Activated gamma-delta T cell treated with Interleukin-2 at 50 U/mL for 16 hours (primary cell): ENCODE measurements at regions not wholly inside any gene's neighbourhood (a gene's known extent, or its start where the extent isn't known, plus 50 kb on each side); places are given as distances from the start of the nearest gene placed in this dataset.

Experiments used
- DNase-seq: peaks from one replicate; pipeline ENCODE4 v3.0.0-alpha.2; 2020

DNA sequence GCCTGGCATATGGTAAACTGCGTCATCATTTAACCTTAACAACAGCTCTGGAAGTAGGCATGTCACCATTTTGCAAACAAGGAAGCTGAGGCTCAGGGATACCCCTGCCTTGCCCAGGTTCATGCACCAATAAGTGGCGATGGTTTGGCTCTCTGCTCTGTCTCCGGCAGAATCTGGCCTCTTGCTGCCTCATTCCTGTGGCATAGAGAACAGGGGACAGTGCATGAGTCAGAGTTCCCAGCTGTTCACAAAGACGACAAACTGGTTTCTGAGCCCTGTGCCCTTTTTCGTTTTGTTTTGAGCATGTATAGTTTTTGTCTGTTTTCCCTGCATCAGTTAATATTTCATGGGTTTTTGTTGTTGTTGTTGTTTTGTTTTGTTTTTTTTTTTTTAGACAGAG is 236.8 kb downstream of the OPA1 start:
- DNase-seq: no peak

DNA sequence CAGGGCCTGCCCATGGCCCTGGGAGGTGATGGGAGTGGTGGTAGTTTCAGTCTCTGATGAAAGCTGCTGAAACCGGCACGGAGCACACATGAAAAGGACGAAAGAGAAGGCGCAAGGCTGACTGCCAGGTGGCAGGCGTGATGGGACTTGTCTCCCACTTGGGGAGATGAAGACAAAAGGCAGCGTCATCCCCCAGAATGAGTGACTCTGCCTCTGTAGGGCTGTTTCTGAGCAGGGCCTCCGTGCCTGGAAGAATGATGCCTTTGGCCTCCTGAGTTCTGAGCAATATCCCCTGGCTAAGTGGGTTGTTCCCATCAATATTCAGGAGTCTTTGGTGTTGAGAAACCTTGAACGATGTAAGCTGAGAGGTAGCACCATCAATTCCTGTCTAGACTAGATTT is 237.8 kb downstream of the OPA1 start:
- DNase-seq: no peak

DNA sequence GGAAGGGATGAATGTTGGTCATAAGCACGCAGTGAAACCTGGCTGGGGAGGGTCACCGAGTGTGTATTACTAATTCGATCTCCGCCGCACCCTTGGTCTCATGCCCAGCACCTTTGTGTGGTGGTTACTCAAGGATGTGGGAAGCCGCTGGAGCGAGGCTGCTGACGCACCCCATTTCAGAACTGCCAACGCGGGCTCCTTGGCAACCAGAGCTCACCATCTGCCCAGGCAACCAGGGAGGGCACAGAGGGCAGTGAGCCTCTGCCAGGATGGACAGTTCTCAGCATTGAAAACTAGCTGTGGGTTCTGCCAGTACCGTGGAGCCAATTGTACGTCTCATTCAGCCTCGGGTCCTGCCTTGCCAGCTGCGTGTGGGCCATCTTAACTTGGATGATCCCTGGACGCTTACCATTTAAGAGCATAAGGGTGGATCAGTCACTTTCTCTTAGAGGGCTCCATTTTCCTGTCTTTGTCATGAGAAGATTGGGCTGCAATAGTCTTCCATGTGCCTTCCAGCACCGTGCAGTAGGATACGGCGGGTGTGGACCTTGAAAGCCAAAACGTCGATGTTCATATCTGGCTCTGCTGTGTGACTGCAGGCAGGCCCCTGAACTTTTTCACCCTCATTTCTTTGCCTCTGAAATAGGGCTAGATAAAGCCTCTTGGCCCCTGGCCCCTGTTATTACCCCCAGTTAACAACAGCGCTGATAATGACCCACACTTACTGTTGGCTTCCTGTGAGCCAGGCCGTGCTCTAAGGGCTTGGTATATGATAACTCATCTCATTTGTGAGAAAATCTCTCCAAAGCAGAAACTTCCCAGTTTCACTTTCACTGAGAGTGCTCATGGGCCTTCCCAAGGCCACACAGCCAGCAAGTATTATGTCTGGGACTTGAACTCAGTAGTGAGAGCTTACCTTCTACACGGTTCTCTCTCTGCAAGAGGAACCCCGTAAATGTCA is 238.8 kb downstream of the OPA1 start:
- no peak for DNase-seq

DNA sequence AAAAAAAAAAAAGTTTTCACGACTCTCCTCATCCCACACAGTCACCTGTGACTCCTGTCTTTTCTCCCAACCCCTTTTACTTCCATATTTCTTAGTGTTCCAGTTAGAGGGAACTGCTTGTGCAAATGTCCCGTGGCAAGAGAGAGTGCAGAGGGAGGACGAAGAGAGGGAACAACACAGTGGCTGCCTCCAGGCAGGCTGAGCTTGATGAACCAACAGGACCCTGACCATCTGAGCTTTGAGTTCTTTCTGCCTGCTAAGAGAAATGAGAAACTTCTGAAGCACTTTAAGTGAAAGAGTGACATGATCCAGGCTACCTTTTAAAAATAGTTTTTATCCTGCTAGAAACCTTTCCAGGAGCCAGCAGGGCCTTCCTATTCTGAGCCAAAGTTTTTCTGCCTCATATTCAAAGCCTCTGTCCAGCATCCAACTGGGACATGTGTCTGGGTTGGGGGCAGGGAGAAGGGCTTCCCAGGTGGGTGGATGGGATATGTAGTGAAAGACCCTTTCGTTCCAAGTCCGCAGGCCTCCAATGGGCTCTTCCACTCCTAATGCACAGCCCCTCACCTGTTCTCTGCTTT is 239.9 kb downstream of the OPA1 start:
- DNase-seq: no peak

DNA sequence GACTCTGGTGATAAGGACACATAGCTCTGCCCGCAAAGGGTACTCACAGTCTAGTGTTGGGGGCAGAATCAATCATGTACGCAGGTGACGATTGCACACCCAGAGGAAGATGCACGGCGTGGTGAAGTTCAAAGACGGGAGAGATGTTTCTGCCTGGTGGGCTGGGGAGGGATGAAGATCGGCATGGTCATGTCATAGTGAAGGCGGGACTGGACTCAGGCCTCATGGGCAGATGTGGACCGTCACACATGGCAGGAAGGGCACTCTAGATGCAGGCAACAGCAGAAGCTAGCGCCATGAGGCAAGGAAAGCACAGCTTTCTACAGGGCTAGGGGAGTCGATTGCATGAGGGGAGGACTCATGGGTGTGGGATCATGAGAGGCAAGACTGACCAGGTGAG is 240.6 kb downstream of the OPA1 start:
- DNase-seq: no peak

DNA sequence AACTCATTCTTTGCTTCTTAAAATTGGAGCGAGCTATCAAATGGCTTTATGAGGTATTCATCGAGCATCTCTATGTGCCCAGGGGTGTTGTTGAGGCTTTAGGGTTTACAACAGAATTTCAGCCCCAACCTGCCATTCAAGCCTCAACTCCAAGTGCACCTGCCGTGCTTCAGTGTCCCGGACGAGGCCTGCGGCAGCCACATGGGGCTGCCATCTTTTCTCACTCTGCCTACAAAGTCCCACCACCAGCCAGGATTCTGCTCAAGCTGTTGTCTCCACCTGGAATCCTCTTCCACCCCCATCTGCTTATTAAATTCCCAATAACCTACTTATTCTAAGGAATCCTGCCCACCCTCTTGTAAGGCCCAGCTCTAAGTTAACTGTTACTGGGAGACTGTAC is 242.4 kb downstream of the OPA1 start:
- no peak for DNase-seq

DNA sequence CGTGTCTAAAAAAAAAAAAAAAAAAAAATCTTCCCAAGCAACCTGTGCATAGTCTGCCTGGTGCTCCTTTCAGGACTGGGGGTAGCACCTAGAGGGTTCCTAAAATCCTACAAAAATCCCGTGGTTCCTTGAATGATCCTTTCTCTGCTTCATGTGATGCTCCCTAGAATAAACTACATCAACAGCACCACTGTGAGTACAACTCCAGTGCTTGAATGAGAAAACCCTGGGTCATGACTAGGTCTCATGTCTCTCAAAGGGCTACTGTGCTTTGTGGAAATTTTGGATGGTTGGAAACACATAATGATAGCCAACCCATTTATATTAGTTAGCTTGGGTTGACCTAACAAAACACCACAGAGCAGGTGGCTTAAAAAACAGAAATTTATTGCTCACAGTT is 243.5 kb downstream of the OPA1 start:
- no peak for DNase-seq

DNA sequence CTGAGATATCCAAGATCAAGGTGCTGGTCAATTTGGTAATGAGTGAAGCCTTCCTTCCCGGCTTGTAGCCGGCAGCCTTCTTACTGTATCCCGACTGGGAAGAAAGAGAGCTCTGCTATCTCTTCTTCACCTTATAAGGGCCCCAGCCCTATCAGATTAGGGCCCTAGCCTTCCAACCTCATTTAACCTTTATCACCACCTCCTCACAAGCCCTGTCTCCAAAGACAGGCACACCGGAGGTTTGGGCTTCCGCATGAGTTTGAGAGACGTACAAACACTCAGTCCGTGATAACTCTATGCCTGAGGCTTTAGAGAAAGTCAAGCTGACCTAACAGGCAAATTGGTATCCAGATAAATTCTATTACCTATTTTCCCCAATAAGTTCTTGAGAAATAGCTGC is 243.9 kb downstream of the OPA1 start:
- no peak for DNase-seq

DNA sequence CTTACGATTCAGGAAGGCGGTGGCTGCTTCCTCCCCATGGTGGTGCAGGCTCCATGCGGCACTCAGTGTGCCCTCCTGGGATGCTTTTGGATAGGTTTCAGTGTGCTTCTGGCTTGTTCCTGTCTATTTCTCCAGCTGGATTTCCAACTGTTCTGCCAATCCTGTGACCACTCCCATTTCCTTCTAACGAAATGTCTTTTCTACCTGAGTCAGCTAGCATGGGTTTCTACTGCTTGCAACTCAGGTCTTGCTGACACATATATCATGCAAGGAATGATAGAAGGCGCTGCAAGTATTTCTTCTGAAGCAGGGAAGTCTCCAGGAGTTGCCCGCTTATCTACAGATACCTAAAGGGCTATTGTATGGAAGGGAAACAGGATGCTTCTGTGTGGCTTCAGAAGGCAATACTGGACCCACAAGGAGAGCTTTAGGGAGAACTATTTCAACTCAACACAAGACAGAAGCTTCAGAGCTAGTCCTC is 244.4 kb downstream of the OPA1 start:
- no peak for DNase-seq

DNA sequence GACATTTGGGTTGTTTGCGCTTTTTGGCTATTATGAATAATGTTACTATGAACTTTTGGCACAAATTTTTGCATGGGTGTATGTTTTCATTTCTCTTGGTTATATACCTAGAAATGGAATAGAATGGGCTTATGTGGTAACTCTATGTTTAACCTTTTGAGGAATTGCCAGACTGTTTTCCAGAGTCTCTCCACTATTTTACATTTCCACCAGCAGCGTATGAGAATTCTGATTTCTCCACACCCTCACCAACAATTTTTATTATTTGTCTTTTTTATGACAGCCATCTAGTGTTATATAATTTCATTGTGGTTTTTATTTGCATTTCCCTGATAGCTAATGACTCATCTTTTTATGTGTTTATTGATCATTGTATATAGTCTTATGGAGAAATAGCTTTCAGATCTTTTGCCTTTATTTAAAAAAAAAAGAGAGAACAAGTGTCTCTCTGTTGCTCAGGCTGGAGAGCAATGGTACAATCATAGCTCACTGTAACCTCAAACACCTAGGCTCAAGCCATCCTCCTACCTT is 247.2 kb downstream of the OPA1 start:
- DNase-seq: no peak

DNA sequence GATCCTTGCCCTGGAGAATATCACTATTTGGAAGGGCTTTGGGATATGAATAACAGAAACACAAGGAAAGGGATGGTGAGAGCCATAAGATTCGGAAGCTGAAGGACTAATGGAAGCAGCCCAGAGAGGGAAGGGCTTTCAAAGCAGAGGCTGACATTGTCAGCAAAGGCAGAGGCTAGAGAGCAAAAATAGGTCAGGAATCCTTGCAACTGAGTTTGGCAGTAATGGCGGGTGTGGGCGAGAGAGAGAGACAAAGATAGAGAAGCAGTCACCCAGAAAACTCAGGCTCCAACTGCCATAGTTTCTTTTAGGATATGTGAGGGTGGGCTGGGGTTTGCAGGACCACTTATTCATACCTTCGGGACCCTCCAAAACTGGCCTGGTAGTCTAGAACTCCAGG is 248.6 kb downstream of the OPA1 start:
- no peak for DNase-seq

DNA sequence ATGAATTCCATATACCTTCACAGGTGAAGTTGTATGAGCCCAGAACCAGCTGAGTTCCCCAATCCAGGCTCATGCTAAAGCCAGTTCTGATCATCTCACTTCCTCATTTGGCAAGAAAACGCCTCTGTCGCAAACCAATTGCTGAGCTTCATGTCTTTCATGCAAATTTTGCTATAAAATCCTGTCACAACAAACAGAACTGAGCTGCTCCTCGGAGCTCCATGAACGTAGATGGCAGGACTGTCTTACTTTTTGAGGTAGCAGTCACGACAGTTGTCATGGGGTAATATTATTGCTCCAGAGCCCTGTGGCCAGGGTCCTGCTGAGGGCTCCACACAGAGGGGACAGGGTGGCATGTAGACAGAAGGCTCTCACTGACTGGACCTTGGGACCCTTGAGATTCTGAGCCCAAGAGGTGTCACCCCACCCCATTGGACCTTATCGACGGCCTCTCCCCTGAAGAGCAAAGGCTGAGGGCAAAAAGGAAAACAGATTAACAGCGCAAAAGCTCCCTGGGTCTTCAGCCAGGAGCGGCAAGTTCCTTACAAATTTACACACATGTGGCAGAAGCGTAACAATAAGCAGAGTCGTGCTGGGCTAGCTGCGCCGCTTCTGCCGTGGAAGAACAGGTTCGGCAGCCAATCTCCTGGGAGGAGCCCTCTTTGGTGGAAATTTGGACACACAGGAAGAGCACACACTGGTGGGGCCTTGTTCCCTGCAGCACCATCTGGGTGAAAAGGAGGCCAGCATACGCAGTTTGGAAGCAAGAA is 249.2 kb downstream of the OPA1 start:
- no peak for DNase-seq

DNA sequence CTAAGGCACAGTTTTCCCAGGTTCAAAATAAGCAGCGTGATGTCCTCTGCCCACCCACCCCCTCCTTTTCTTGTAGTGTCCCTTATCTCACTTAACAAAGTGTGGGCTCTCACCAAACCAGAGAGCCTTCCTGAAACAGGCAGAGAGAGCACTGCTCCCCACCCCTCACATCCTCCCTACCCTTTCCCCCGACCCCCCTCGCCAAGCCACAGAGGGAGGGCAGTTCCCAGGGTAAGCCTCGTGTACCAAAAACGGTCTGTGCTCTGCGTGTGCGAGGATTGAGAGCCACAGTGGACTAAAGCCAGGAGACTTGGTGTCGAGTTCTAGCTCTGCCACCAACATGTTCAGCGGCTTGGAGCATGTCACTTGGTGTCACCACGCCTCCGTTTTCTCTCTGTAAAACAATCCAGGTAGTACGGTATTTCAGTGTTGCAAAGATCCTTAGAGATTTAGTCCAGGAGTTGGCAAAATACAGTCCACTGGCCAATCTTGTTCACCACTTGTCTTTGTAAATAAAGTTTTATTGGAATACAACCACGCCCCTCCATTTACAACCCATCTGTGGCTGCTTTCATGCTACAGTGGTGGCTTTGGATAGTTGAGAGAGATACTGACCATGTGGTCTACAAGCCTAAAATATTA is 249.9 kb downstream of the OPA1 start:
- no peak for DNase-seq

DNA sequence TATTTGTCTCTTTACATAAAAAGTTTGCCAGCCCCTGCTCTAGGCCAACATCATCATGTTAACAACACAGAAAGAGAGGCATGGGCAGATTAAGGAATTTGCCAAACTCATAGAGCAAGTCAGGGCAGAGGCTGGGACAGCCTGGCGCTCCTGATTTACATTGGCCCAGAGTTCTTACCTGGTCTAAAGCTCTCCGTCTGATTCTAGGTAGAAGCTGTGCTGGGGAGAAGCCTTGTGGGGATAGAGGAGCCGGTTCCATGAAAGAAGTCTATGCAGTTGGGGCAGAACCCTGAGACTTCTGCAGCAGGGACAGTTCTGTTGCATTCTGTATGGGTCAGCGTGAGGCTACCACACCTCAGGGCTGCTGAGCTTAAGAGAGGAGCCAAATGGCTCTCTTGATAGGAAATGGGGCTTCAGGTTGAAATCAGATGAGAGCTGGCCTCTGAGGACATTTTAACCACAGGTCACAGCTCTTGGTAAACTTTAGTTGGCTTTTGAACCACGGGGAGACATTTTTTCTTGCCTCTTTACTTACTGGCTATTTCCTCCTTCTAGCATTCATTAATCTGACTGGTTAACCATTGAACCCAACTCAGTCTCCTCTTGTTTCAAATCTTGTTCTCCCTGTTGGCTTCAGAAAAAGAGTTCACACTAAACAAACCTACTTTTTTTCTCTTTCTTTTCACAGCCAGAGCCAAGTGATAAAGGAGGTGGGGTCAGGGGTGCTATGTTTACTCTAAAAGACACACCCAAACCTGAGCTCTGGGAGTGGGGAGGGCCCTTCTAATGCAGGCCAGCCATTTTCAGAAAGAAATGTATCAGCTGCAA is 250.7 kb downstream of the OPA1 start:
- DNase-seq: no peak

DNA sequence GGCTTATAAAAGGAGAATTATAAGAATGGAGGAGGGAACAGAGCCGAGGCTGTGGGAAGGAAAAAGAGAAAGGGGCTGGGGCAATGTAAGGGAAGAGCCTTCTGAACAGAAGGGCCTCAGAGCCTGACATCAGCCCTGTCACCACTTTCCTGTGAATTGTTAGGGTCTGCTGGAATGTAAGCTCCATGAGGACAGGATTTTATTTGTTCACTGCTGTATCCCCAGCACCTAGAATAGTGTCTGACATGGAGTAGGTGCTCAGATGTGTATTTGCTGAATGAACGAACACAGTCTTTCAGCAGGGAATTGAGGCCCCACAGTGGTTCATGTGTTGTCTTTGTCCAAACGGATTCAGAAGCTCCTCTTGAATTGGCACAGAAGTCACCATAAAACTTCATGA is 251.5 kb downstream of the OPA1 start:
- no peak for DNase-seq

DNA sequence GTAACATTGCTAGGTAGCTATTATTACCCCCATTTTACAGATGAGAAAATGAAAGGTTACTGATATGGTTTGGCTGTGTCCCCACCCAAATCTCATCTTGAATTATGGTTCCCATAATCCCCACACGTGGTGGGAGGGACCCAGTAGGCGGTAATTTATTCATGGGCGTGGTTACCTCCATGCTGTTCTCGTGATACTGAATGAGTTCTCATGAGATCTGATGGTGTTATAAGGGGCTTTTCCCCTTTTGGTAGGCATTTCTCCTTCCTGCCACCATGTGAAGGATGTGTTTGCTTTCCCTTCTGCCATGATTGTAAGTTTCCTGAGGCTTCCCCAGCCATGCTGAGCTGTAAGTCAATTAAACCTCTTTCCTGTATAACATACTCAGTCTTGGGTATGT is 252.1 kb downstream of the OPA1 start:
- DNase-seq: no peak

DNA sequence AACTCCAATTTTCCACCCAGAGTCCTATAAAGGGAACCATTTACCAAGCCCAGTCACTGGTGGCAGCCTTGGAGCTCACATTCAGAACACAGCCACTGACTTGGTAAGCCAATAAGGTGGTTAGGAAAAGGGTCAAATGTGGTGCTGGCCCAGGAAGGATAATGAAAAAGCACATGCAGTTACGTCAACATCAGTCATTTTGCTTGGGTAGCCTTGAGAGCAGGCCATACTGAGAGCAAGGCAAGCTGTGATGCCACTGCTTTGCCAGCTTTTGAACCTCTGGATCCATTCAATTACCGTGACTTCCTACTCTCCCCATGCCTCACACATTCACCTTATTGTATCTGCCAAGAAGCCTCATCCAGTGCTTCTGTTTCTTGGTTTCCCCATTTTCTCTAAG is 253.6 kb downstream of the OPA1 start:
- DNase-seq: no peak

DNA sequence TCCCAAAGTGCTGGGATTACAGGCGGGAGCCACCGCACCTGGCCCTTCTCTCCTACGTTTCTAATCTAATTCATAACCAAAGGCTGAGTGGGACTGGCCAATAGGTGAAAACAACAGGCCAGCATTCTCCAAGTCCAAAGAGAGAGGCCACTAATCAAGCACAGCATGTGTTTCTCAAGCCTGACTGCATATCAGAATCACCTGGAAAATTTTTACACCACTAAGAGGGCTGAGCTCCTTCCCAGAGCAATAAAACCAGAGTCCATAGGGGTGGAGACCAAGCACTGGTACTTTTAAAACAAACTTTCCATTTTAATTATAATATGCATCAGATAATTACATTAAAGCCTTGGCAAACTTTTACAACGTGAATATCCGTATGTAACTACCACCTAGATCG is 254.4 kb downstream of the OPA1 start:
- no peak for DNase-seq

DNA sequence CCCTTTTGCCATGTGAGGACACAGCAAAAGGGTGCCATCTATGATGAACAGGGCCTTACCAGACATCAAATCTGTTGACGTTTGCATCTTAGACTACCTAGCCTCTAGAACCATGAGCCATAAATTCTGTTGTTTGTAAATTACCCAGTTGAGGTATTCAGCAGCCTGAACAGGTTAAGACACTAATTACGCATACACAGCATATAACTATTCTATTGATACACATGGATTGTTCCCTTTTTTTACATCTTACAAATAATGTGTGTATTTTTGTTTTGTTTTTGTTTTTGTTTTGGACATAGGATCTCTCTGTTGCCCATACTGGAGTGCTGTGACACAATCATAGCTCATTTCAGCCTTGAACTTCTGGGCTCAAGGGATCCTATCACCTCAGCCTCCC is 255.5 kb downstream of the OPA1 start:
- no peak for DNase-seq

DNA sequence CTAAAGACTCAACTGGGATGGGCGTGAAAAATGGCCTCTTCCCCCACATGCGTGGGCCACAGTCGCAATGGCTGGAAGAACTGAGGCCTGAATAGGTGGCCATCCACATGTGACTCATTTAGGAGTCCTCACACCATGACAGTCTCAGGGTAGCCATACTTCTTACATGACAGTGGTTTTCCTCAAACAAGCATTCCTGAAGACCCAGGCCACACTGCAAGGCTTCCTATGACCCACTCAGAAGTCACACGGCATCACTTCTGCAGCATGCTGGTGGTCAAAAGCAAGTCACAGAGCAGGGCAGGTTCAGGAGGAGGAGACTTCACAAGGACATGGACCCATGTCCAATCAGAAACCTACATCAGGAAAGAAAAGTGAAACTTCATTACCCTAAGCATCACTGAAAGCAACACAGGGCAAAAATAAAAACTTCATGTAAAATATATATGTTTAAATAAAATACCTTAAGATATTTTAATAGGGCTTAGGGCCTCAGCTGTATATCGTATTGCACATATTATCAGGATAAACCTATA is 257.1 kb downstream of the OPA1 start:
- no peak for DNase-seq

DNA sequence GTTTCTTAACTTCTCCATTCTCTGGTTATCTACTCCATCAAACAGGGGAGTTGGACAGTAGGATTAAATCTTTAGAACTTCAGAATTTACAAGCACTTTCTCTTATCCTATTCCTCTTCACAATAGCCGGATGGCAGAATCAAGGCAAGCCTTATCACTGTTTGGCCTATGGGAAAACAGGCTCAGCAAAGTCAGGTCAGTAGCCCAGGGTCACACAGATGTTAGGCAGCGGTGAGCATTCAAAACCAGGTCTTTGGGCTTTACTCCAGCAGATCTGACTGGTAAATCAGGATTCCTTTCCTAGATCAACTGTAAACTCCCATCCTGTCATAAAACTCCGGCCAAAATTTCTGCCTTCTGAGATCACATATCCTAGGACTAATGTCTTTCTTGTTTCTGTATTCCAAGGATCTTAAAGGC is 258.4 kb downstream of the OPA1 start:
- no peak for DNase-seq
